ENCODE measurements at regions not wholly inside any gene's neighbourhood (a gene's known extent, or its start where the extent isn't known, plus 50 kb on each side); places are given as distances from the start of the nearest gene placed in this dataset.

DNA sequence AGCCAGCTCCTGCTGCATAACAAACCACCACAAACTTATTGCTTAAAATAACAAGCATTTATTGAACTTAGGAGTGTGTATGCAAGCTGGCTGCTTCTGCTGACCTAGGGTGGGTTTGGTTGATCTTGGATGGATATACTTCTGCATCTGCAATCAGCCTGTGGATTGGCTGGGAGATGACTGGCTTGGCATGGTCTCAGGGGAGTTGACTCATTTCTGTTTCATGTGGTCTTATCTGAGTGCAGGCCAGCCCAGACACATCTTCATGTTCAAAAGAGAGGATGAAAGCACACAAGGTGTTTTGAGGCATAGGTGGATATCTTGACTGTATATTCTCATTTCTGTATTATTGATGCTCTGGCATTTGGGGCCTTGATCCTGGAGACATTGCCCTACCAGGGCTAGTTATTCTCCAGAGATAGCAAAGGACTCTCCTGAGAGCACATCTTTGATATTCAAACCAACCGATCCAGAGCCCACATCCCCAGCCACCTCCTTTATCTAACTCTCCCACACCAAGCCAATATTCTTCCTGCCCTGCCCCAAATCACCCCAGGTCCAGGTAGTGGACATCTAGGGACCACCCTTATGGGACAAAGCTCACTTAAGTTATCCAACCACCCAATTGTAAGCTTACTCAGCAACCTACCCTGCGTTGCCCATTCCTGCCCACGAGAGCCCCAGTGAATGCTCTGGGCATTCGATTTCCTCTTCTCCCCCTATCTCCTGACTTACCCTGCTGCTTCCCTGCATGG, 350.8 kb downstream of the PTPRU start:
- Histone ChIP-seq H3K9me3 (ENCODE audit: control insufficient read depth, low read depth, low read length) (no peaks in the 10 kb centered on the region), H4K20me1 (ENCODE audit: control insufficient read depth, extremely low read depth, insufficient read depth, low read length) (no peaks in the 10 kb centered on the region), H3K9me1 (ENCODE audit: control insufficient read depth, extremely low read depth, insufficient read depth, low read length) (no peaks in the 10 kb centered on the region), H3K4me1 (ENCODE audit: control insufficient read depth, extremely low read depth, insufficient read depth, low read length) (peaks cover 44% of the 10 kb centered on the region), H3K79me2 (ENCODE audit: control insufficient read depth, insufficient read depth, low read length) (no peaks in the 10 kb centered on the region), H3K4me3 (ENCODE audit: control insufficient read depth in 2 of 3, extremely low read depth in 1 of 3, insufficient read depth in 2 of 3, low read depth in 1 of 3, low read length in 3 of 3) (no peak overlapping the region), H2AFZ (ENCODE audit: control insufficient read depth, low read length) (no peak overlapping the region), H3K27me3 (ENCODE audit: control insufficient read depth, extremely low read depth, insufficient read depth, low read length) (no peaks in the 10 kb centered on the region), H3K9ac (ENCODE audit: control insufficient read depth, extremely low read depth, insufficient read depth, low read length) (no peak overlapping the region), H3K4me2 (ENCODE audit: control insufficient read depth, extremely low read depth, insufficient read depth, low read depth, low read length) (peak overlapping the region; percentile 52), H3K27ac (ENCODE audit: control insufficient read depth, insufficient read depth, low read length) (no peak overlapping the region), H3K36me3 (ENCODE audit: control insufficient read depth in 2 of 2, extremely low read depth in 1 of 2, insufficient read depth in 2 of 2, low read length in 2 of 2) (no peaks in the 10 kb centered on the region)
- peak; percentile 97 for FAIRE-seq
- dilution Hi-C loops (cut with MboI; ENCODE audit: extremely low pct_ligation_motif_present, low sequenced_read_pairs), result no loop called here
- TF ChIP-seq, protein P1, sequence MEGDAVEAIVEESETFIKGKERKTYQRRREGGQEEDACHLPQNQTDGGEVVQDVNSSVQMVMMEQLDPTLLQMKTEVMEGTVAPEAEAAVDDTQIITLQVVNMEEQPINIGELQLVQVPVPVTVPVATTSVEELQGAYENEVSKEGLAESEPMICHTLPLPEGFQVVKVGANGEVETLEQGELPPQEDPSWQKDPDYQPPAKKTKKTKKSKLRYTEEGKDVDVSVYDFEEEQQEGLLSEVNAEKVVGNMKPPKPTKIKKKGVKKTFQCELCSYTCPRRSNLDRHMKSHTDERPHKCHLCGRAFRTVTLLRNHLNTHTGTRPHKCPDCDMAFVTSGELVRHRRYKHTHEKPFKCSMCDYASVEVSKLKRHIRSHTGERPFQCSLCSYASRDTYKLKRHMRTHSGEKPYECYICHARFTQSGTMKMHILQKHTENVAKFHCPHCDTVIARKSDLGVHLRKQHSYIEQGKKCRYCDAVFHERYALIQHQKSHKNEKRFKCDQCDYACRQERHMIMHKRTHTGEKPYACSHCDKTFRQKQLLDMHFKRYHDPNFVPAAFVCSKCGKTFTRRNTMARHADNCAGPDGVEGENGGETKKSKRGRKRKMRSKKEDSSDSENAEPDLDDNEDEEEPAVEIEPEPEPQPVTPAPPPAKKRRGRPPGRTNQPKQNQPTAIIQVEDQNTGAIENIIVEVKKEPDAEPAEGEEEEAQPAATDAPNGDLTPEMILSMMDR (optimal IDR thresholded peaks at IDR 0.05 in 1 of 3, IDR thresholded peaks at IDR 0.05 in 1 of 3, conservative IDR thresholded peaks at IDR 0.05 in 1 of 3; ENCODE audit: extremely low read depth in 1 of 3, insufficient read depth in 2 of 3, low read length in 3 of 3), result no peak
- no peak for TF ChIP-seq EZH2 (IDR thresholded peaks at IDR 0.05; ENCODE audit: low read length)
- peak; percentile 41 for DNase-seq (ENCODE audit: low read depth, low spot score)

DNA sequence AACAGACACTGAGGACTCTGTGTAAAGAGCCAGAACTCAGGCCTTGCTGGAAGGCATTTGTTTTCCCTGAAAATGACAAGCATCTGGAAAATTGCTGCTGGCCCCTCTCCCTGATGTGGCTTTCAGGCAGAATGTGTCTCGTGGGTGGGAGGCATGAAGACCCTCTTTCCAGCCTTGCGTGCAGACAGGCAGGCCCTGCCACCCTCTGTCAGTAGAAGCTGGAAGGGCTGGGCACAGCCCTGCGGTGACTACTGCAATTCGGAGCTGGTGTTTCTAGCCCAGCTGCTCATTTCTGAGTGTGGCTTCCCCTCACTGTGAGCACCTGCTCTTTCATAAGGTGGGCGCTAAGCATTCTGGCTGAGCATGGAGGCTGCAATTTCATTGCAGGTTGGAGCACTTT, 349.9 kb downstream of the PTPRU start:
- Histone ChIP-seq H3K9me1 (ENCODE audit: control insufficient read depth, extremely low read depth, insufficient read depth, low read length) (no peaks in the 10 kb centered on the region), H3K4me1 (ENCODE audit: control insufficient read depth, extremely low read depth, insufficient read depth, low read length) (peaks cover 44% of the 10 kb centered on the region), H3K9ac (ENCODE audit: control insufficient read depth, extremely low read depth, insufficient read depth, low read length) (no peak overlapping the region), H3K4me3 (ENCODE audit: control insufficient read depth in 2 of 3, extremely low read depth in 1 of 3, insufficient read depth in 2 of 3, low read depth in 1 of 3, low read length in 3 of 3) (no peak overlapping the region), H3K79me2 (ENCODE audit: control insufficient read depth, insufficient read depth, low read length) (no peaks in the 10 kb centered on the region), H3K4me2 (ENCODE audit: control insufficient read depth, extremely low read depth, insufficient read depth, low read depth, low read length) (no peak overlapping the region), H3K36me3 (ENCODE audit: control insufficient read depth in 2 of 2, extremely low read depth in 1 of 2, insufficient read depth in 2 of 2, low read length in 2 of 2) (no peaks in the 10 kb centered on the region), H3K27me3 (ENCODE audit: control insufficient read depth, extremely low read depth, insufficient read depth, low read length) (no peaks in the 10 kb centered on the region), H4K20me1 (ENCODE audit: control insufficient read depth, extremely low read depth, insufficient read depth, low read length) (no peaks in the 10 kb centered on the region), H3K27ac (ENCODE audit: control insufficient read depth, insufficient read depth, low read length) (no peak overlapping the region), H2AFZ (ENCODE audit: control insufficient read depth, low read length) (no peak overlapping the region), H3K9me3 (ENCODE audit: control insufficient read depth, low read depth, low read length) (no peaks in the 10 kb centered on the region)
- dilution Hi-C loops (cut with MboI; ENCODE audit: extremely low pct_ligation_motif_present, low sequenced_read_pairs), result no loop called here
- FAIRE-seq, result no peak
- no peak for DNase-seq (ENCODE audit: low read depth, low spot score)
- TF ChIP-seq, protein P1 (optimal IDR thresholded peaks at IDR 0.05 in 1 of 3, IDR thresholded peaks at IDR 0.05 in 1 of 3, conservative IDR thresholded peaks at IDR 0.05 in 1 of 3; ENCODE audit: extremely low read depth in 1 of 3, insufficient read depth in 2 of 3, low read length in 3 of 3), result no peak
- no peak for TF ChIP-seq EZH2 (IDR thresholded peaks at IDR 0.05; ENCODE audit: low read length)

Data from keratinocyte (primary cell).